NB4 (cell line): ENCODE measurements at regions not wholly inside any gene's neighbourhood (a gene's known extent, or its start where the extent isn't known, plus 50 kb on each side); places are given as distances from the start of the nearest gene placed in this dataset.
"Not testable (repeated sequence)": the region's sequence is repeated elsewhere in the genome, so short reads cannot be mapped to it uniquely, and the experiment has no call there.

Source experiments
- CTCF ChIP-seq: IDR thresholded peaks from one replicate; pipeline ENCODE4 v1.5.1; 2012; ENCODE audit warnings: low read depth, low read length
- POLR2A ChIP-seq: IDR thresholded peaks from 2 replicates; pipeline ENCODE4 v1.6.1; 2011; ENCODE audit warnings: mild to moderate bottlenecking; ENCODE audit not compliant: insufficient read length; ENCODE audit errors: extremely low read depth

- not testable (repeated sequence) for TF ChIP-seq CTCF, POLR2A
Measured at GRCh38 chr1:120542940-120543339, 128.1 kb downstream of the NBPF8 start.
